HG03460 (cell line): ENCODE measurements at regions not wholly inside any gene's neighbourhood (a gene's known extent, or its start where the extent isn't known, plus 50 kb on each side); places are given as distances from the start of the nearest gene placed in this dataset.

Source experiments
- ATAC-seq: cut with Tn5 transposase; IDR thresholded peaks from one replicate; pipeline ENCODE4 v1.9.1; 2021; ENCODE audit not compliant: unreplicated experiment

- no peak for ATAC-seq
These were observed 306.9 kb upstream of the KLHL1 start for GRCh38 chr13:70415136-70415535.

GRCh38 chr13:70408865-70409264 lies 300.6 kb upstream of the KLHL1 start:
- ATAC-seq = no peak

- no peak for ATAC-seq
These were observed 299.2 kb upstream of the KLHL1 start for GRCh38 chr13:70407486-70407885.

GRCh38 chr13:70405266-70405665 lies 297.0 kb upstream of the KLHL1 start:
- ATAC-seq = no peak

GRCh38 chr13:70394031-70394548 lies 285.8 kb upstream of the KLHL1 start:
- ATAC-seq = no peak

- ATAC-seq = no peak
These were observed 283.4 kb upstream of the KLHL1 start for GRCh38 chr13:70391678-70392077.

- ATAC-seq = no peak
These were observed 282.7 kb upstream of the KLHL1 start for GRCh38 chr13:70390968-70391367.

- ATAC-seq = no peak
These were observed 281.8 kb upstream of the KLHL1 start for GRCh38 chr13:70390064-70390463.

- no peak for ATAC-seq
These were observed 280.7 kb upstream of the KLHL1 start for GRCh38 chr13:70388935-70389334.

GRCh38 chr13:70386919-70387318 lies 278.7 kb upstream of the KLHL1 start:
- ATAC-seq = no peak

GRCh38 chr13:70385852-70386251 lies 277.6 kb upstream of the KLHL1 start:
- no peak for ATAC-seq

GRCh38 chr13:70384156-70384555 lies 275.9 kb upstream of the KLHL1 start:
- ATAC-seq = no peak

- ATAC-seq = no peak
These were observed 272.6 kb upstream of the KLHL1 start for GRCh38 chr13:70380809-70381208.

- no peak for ATAC-seq
These were observed 267.5 kb upstream of the KLHL1 start for GRCh38 chr13:70375718-70376117.

GRCh38 chr13:70370924-70371323 lies 262.7 kb upstream of the KLHL1 start:
- ATAC-seq = no peak

GRCh38 chr13:70366720-70367119 lies 258.5 kb upstream of the KLHL1 start:
- ATAC-seq = no peak

- no peak for ATAC-seq
These were observed 255.7 kb upstream of the KLHL1 start for GRCh38 chr13:70363991-70364390.

- no peak for ATAC-seq
These were observed 254.7 kb upstream of the KLHL1 start for GRCh38 chr13:70362820-70363570.

GRCh38 chr13:70357031-70357430 lies 248.8 kb upstream of the KLHL1 start:
- ATAC-seq = no peak

- ATAC-seq = no peak
These were observed 244.8 kb upstream of the KLHL1 start for GRCh38 chr13:70353096-70353495.

GRCh38 chr13:70347947-70348620 lies 239.8 kb upstream of the KLHL1 start:
- no peak for ATAC-seq

GRCh38 chr13:70339738-70340137 lies 231.5 kb upstream of the KLHL1 start:
- no peak for ATAC-seq
